Stimulated activated CD4-positive, alpha-beta T cell treated with anti-CD3 and anti-CD28 coated beads, Interleukin-15, amount 100 ng/mL, for 1 hour (primary cell): ENCODE measurements at regions not wholly inside any gene's neighbourhood (a gene's known extent, or its start where the extent isn't known, plus 50 kb on each side); places are given as distances from the start of the nearest gene placed in this dataset.
A peak's percentile ranks its signal among the peaks of the same experiment; 100 is the strongest.

Experiments
- DNase-seq, 2 donors: peaks; one replicate each; pipeline ENCODE4 v3.0.0-alpha.2; 2020; ENCODE audit warnings: low read depth in 1 of 2, low spot score in 1 of 2

DNA sequence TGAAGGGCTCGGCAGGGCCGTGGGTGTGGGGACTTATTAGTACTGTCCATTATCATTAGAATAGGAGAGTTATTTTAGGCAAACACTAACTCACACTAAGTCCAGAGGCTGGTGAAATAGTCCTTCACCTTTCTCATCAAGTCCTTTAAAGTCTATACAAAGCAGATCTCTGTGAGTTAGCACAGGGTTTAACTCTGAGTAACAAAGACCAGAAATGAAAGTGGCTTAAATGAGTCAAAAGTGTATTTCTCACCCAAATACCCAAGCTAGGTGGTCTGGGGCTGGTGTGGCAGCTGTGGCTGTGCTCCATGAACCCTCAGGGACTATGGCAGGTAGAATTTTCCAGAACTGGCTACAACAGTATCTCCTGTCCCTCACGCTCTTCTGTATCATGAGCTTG, 263.2 kb downstream of the BCOR start:
- no peak for DNase-seq

DNA sequence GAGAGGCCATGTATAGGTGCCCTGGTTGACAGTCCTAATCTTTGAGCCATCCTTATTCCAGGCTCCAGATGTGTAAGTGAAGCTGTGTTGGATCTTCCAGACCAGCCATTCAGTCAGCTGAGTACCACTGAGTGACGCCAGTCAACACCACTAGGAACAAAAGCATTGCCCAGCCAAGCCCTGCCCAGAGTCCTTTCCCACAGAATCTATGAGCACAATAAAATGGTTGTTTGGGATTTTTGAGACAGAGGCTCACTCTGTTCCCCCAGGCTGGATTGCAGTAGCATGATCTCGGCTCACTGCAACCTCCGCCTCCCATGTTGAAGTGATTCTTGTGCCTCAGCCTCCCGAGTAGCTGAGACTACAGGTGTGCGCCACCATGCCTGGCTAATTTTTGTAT, 262.5 kb downstream of the BCOR start:
- DNase-seq = no peak

DNA sequence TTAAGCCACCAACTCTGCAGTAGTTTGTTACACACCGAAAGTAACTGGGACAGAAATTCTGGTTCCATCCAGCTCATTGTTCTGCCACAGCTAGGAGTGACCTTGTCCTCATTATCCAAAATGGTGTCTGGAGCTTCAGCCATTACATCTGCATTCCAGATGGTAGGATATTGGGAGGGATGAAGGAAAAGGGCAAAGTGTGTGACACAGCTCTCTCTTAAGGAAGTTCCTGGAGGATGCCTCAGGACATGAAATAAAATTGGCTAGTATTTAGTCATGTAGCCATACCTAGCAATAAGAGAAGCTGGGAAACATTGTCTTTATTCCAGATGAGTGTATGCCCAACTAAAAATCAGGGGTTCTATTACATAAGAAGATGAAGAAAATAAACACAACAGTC, 262.0 kb downstream of the BCOR start:
- no peak for DNase-seq

DNA sequence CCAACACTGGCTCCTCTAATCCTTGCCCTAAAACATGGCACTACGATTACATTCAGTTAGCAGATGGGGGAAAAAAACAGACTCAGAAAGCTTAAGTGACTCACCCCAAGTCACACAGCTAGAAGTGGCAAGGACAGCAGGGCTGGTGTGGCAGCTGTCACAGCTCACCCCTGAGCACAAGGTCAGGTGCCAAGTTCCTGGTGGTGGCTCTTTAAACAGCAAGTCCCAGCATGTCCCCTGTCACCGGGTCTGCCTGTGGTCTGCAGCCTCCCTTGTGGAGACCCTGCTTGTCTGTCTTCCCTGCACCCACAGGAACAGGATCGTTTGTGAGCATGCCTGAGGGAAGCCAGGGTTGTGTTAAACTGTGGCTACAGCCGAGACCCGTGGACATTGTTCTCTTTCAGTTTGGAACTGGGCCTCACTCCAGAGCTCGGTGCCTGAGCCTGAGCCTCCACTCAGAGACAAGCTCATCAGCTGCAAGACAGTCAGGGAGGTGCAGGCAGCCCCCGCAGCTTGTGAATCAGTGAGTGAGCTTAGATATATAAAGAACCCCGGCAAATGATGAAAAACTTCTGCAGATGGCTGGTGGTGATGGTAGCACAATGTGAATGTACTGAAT, 260.8 kb downstream of the BCOR start:
- no peak for DNase-seq

DNA sequence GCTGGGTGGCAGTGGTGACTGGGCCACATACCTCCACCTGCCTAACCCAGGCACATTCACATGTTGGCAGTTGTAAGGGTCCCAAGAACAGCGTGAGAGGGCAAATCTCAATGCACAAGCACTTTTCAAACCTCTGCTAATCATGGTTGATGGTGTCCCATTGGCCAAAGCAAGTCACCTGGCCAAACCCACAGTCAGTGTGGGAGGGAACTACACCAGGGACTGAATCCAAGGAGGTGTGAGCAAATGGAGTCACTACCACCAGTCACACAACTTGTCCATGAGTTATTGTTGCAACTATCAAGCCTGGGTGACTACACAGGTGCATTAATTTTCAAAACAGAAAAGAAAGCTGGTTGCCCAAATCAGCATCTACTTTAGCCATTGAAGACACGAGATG, 260.1 kb downstream of the BCOR start:
- DNase-seq = no peak

DNA sequence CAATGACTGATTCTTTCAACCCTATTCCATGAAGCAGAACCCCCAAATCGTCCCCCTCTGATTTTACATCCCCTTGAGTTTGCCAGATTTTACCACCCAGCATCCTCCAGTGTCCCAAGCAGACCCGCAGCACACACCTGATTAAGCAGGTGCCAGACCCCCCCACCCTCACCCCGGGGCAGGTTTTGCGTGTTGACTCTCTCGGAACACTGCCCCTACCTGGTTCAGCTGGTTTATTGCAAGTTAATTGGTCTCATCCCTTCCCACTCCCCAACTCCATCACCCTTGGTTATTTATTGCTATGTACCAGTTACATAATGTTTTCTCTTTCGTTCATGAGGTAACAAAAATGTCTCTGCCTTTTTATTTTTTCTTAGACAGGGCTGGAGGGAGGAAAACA, 258.4 kb downstream of the BCOR start:
- no peak for DNase-seq

DNA sequence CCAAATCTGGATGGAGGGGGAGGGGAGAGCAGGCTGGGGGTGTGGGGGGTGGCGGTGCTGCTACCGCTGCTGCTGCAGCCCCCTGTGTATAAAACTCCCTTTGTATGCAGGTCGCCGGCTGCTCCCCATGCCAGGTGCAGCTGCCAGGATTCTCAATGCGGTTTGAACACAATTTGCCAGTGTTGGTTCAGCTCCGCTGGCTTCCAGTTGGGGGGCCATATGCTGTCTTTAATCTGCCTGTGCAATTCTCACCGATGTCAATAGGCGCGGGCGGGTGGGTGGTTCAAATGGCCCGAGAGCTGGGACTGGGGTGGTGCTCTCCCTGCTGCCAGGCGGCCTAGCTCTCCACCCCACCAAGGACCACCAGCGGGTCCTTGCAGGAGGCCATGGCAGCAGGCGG, 257.6 kb downstream of the BCOR start:
- DNase-seq = no peak

DNA sequence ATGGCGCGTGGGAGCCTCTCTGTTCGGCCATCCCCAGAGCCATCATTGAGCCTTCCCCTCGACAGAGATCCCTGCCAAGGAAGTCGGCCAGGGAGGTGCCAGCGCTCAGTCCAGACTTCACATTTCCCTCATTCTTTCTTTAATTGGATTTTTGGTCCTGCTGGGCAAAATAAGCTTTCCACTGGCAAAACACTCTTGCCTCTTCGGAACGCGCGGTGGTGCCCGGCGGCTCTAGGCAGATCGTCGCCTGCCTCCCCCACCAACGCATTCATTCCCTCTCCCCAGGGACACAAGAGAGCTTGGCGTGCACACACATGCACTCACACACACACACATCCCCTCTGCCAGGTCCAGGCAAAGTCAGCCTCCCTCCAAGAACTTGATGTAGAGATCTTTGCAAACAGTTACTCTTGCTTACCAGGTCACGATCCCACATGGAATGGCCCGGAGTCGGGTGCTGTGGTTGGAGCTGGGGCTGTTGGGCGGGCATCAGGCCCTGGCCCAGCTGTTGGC, 257.1 kb downstream of the BCOR start:
- DNase-seq = no peak

DNA sequence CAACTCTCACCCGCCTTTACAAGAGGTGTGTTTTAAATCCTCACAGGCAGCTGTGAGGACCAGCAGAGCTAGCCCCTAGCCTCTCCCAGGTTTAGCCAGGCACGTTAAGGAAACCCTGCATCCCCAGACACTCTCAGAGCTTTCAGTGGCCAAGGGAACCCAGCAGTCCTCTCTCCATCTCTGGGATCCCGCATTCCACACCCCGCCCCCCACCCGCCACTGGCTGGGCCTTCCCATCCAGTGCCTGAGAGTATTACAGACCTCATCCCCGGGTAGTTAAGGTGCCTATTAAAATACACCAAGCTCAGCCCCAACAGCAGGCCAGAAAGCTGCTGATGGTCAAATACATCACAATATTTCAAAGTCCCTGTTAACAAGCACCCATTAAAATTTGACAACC, 256.2 kb downstream of the BCOR start:
- DNase-seq = no peak

DNA sequence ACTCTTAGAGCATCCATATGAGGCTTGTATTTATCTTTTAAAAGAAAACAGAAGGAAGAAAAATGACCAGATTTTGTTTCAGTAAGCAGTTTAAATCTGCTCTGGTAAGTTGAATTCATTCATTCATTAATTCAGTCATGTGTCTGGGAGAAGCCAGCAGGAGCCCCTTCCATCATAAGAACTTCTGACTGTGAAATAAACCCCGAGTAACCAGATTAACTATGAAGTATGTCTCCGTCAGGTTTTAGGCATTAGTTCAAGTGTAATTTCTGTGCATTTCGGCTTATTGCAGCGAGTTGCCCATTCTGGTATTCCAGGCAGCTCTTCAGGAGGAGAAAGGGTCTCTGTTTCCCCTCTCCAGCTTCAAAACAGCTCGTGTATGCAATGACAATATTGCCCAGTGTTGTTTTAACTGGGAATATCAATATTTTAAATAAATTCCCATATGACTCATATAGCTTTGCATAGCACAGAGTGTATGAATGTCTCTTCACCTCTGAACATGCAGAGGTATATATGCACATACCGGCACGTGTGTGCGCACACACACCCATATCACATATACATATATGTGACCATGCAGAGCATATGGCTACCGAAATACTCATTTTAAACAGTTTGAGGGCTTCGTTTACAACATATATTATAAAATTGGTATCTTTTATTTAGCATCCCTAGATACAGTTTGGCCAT, 255.3 kb downstream of the BCOR start:
- no peak for DNase-seq

DNA sequence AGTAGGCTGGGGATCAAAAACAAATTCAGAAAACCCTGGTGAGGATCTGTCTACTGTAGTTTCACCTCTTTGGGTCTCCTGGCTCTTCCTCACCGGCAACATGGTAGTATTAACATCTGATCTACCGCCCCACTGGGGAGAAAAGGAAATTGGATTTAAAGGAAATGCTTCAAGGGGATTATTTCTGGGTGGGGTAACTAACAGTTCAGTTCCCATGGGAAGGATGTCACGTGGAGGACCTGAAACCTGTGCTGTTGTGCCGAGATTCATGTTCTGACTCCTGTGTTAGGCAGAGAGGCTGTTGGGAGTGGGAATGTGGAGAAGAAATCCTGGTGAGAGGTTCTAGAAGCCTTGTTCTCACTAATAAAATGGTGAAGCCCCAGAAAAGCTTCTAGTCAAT, 254.4 kb downstream of the BCOR start:
- DNase-seq = no peak

DNA sequence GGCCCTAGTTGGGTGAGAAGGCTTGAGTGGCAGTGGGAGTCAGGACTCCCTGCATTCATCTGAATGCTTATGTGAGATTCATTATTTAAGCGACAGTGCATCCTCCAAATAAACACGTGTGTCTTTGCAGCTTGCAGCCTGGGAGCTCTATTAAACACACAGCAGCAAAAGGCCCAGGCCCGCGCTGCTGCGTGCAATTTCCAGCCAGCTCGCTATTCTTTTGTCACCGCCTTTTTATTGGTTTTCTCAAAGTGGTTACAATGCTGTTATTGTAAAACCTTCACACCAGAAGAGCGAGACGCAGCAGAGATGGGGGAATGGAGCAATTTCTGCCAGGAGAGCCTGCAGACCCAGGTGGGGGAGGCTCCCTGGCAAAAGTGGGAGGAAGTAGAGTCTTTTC, 252.5 kb downstream of the BCOR start:
- DNase-seq = no peak

DNA sequence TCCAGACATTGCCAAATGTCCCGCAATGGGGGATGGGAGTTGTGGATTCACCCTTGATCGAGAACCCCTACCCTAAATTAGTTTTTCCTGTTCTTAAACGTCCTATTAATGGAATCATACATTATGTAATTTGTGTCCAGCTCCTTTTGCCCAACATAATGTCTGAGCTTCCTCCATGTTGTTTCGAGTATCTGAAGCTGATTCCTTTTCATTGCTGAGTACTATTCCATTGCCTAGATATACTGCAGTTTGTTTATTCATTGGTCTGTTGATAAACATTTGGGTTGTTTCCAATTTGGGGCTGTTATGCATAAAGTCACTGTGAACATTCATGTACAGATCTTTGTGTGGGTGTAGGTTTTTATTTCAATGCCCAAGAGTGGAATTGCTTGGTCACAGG, 251.3 kb downstream of the BCOR start:
- DNase-seq = no peak

DNA sequence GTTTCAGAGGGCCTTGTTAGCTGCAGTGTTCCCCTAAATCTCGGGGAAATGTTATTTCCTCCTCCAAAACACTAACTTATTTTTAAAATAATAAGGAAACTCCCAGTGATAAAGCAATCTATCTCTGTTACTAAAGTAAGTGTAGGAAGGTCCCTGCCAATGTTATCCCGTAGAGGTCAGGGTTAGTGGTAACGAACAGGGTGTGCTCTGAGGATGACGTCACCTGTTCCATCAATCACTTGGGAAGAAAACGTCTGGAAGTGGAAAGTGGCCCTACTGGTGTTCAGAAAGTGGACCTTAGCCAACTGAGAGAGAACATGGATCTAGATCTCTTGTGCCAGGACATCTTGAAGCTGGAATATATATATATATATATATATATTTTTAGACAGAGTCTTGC, 249.5 kb downstream of the BCOR start:
- no peak for DNase-seq

DNA sequence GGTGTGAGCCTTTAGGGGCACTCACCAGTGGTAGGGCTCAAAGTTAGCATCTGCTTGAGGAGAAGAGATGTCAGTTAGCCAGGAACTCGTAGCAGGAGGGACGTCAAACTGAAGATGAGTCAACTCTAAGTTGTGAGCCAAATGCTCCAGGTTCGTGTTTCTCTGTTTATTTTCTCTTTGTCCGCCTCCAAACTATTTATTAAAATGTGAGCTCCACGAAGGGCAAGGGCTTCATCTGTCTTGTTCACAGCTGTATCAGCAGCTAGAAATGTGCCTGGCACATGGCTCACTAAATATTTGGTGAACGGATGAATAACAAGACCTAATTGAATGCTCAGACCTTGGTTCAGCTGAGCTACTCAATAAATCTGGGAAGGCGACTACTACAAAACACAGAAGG, 248.9 kb downstream of the BCOR start:
- no peak for DNase-seq

DNA sequence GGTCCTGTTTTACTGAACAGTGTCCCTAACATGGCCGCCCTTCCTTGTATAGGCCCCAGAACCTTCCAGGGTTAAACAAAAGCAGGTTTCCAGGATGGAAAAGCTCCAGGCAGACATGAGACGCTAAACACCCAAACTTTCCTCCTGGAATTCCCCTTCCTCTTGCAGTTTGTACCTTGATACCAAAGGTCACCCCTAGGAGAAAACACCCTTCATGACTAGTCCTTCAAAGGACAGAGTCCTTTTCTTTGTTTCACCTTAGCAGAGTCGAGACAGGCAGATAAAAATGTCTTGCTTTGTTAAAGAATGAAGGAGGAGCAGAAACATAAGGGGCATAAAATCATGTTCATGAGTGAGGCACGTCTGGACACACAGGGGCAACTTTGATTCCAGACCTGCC, 247.5 kb downstream of the BCOR start:
- DNase-seq = no peak

DNA sequence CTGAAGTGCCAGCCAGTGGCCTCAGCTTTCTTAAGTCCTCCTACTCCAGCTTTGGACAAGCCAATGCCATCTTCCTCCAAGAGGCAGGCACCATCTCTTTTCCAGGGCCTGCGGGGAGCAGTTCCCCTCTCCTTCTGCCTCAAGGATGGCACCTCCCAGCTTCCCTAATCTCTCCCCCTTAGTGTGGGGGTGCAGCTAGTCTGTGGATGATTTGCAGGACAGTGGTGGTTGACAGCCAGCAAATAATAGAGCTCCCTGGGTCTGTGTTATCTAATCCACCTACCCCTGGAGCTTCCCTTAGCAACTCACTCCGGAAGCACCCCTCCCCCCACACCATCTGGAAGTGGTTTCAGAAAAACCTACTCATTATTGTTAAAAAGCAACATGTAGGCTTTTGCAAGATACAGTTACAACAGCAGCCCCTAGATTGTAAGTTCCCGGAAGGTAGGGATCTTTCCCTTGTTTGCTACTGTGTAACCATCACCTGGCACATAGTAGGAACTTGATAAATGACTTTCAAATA, 247.1 kb downstream of the BCOR start:
- no peak for DNase-seq

DNA sequence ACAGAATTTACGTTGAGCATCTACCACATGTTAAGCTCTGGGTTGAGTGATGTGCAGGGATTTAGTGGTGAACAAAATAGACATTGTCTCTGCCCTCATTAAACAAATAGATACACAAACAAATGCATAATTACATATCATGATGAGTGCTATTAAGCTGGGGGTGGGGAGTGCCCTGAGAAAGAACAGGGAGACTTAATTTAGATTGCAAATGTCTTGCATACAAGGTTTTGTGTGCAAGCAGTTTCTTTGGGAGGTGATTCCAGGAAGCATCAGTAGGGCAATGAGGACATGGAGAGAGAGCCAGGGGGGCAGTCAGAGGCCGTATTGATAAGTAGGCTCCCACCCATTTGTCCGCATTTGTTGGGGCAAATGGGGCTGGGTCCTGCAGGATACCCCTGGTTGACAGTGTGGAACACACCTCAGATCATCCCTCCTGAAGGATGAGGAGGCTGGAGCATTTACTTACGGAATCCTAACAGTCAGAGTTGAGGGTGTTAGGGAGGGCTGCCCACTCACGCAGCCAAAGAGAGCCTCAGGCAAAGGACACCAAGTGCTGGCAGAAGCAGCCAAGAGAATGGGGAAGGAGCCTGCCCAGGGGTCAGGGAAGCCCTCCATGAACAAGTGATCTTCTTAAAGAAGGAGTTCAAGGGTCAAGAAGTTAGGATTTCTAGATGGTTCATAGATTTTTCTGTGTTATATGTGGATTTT, 245.9 kb downstream of the BCOR start:
- no peak for DNase-seq

DNA sequence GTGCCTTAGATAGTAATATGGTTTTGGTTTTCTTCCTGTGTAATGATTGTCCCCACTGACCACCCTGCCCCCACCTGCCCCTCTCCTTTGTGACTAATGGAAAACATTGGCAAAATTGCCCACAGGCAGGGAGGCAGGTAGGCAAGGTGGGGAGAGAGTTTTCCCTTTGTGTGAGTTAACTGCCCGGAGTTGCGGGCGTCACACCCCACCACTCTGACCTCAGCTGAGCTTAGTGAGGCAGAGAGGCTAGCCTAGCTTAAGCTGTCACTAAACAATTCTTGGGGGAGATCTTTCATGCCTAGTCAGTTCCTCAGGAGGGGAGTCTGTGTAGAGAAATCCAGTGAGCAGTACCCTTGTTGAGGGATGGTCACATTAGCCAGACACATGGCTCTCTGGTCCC, 245.3 kb downstream of the BCOR start:
- no peak for DNase-seq

DNA sequence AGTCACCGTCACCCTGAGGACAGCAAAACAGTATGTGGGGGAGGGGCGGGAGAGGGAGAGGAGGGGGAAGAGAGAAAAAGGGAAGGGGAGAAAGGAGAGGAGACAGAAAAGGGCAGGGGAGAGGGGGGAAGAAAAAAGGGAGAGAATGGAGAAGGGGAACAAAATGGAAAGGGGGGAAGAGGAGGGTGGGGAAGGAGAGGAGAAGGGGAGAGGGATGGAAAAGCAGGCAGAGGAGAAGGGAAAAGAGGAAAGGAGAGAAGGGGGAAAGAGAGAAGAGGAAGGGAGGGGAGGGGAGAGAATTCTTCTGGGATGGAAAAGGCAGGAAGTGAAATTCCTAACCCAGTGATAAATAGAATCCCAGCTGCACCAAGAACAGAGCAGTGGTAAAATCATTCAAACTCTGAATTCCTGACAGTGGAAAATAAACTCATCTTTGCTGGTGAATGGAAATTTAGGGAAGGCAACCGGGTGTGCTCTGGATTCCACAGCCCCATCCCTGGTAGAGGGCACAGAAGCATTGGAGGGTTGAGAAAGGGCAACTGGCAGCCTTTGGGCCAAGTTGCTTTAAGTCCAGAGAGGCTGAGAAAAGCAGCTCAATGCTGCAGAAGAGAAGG, 244.2 kb downstream of the BCOR start:
- no peak for DNase-seq

DNA sequence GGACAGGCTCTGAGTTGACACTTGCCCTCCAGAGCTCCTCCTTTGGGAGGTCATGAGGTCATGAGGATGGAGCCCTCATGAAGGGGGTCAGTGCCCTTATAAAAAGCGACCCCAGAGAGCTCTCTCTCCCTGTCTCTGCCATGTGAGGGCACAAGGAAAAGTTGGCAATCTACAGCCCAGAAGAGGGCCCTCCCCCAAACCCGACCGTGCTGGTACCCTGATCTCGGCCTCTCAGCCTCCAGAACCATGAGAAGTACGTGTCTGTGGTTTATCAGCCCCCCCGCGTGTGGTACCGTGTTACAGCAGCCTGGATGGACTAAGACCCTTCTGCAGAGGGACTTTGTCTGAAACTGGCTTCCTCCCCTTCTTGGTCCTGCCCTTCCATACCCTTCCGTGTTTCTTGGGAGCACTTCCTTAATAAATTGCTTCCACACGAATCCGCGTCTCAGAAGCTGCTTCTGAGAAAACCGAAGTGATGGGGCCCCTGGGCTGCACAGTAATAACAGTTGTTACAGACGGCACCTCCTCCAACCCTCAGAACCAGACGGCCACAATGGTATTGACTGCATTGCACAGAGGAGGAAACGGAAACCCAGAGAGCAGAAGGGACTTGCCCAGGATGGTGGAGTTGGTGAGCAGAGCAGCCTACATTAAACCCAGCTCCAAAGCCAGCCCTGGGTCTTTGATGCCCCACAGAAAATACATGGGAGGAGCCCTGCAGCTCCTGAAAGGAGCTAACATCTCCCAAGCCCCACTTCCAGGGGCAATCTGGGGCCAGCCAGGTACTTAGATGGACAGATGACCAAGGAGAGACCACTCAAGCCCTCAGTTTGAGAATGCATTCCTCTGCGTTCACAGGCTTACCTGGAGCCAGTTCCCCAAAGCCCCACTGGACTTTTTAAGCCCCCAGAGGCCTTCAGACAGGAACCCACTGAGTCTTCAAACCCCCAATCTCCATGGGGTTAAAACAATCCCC, 242.7 kb downstream of the BCOR start:
- DNase-seq = peak; percentile 32 to 57
